NCI-H345 (cell line): ENCODE measurements at regions not wholly inside any gene's neighbourhood (a gene's known extent, or its start where the extent isn't known, plus 50 kb on each side); places are given as distances from the start of the nearest gene placed in this dataset.
"Not testable (repeated sequence)": the region's sequence is repeated elsewhere in the genome, so short reads cannot be mapped to it uniquely, and the experiment has no call there.

Source experiments
- DNase-seq: peaks from one replicate; lab custom pipeline; 2025; lab: John Stamatoyannopoulos, UW

DNA sequence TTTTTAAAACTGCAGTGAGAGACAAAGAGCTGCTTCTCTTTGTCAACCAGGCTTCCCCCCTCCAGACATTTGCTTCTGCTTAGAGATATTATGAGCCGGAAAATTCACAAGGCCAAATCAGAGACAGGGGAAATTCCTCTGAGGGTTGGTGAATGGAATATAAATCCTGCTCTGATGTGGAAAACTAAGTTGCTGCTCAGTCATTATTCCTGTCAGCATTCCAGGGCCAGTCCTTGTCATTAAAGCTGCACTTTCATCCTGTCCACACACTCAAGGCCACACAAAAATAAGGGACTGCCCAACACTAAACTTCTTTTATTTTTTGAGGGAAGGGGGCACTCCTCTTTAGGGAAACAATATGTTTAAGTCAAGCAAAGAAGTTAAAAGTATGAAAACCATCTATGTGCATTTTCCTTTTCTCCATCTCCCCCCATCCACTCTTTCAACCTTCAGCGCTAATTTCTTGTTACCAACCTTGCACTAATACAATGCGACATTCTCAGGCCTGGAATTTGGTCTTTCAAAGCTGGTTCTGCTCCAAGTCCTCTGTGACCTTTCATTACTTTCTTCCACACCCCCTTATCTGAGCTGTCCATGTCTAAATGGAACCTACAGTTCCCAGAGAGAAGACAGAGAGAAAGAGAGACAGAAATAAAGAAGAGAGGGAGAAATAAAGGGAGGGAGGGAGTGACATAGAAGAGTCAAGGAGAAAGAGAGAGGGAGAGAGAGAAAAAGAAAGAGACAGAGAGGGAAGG, 118.9 kb upstream of the S1PR3 start:
- DNase-seq, result no peak

- no peak for DNase-seq
Observed at GRCh38 chr9:88873635-88874034, 117.6 kb upstream of the S1PR3 start.

DNA sequence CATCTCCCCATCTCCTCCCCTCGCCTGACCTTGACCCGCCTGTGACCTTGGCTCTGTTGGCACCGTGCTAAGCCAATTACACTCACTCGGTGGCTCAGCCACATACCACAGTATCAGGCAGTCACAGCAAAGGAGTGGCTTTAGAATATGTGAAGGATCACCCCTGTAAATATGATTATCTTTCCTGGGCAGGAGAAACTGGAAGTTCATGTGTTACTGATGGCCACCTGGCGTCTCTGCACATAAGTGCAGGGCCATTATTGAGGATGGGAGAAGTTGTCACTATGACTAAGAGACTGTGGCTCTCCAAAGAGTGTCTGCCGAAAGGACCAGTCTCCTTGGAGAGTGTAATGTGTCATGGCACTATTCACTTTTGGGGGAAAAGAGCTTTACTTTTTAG, 116.9 kb upstream of the S1PR3 start:
- DNase-seq, result no peak

- DNase-seq, result no peak
Observed at GRCh38 chr9:88875400-88876120, 115.7 kb upstream of the S1PR3 start.

GRCh38 chr9:88880199-88880598, 111.1 kb upstream of the S1PR3 start:
- no peak for DNase-seq

DNA sequence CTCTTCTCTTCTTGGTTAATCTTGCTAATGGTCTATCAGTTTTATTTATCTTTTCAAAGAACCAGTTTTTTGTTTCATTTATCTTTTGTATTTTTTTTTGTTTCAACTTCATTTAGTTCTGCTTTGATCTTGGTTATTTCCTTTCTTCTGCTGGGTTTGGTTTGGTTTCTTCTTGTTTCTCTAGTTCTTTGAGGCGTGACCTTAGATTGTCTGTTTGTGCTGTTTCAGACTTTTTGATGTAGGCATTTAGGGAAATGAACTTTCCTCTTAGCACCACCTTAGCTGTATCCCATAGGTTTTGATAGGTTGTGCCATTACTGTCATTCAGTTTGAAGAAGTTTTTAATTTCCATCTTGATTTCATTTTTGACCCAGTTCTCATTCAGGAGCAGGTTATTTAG, 107.0 kb upstream of the S1PR3 start:
- not testable (repeated sequence) for DNase-seq

GRCh38 chr9:88886762-88887161, 104.5 kb upstream of the S1PR3 start:
- not testable (repeated sequence) for DNase-seq

GRCh38 chr9:88889386-88889785, 101.9 kb upstream of the S1PR3 start:
- no peak for DNase-seq

- DNase-seq, result no peak
Observed at GRCh38 chr9:88890546-88890945, 100.7 kb upstream of the S1PR3 start.

DNA sequence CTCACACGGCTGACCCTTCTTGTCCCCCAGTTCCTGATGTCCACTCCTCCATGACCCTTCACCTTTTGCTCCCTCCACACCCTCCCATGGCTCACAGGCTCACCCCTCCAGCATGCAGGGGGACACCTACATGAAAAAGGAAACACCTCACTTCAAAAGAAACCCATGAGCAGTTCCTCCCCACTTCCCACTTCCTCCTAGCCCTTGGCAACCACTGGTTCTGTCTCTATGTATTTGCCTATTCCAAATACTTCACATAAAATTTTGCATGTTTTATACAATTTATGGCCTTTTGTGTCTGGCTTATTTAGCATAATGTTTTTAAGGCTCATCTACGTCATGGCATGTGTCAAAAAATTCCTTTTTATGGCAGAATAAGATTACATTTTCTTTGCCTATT, 100.2 kb upstream of the S1PR3 start:
- DNase-seq, result no peak

DNA sequence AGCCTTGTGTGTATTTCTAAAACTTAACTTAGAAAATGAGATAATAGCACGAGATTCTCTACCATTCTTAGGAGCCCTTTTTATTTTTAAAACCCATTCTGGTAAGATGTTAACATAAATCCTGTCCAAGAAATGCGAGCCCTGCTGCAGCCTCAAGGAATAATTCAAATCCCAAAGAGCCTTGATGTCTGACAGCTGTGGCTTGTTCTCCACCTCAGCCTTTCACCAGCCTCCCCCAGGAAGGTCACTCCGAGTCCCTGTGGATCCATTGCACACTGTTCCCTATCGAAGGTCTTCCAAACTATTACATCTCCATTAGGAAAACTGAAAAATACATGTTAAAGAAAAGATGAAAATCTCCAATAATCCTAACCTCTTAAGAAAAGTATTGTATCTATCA, 98.5 kb upstream of the S1PR3 start:
- no peak for DNase-seq

- DNase-seq, result no peak
Observed at GRCh38 chr9:88897081-88897480, 94.2 kb upstream of the S1PR3 start.

DNA sequence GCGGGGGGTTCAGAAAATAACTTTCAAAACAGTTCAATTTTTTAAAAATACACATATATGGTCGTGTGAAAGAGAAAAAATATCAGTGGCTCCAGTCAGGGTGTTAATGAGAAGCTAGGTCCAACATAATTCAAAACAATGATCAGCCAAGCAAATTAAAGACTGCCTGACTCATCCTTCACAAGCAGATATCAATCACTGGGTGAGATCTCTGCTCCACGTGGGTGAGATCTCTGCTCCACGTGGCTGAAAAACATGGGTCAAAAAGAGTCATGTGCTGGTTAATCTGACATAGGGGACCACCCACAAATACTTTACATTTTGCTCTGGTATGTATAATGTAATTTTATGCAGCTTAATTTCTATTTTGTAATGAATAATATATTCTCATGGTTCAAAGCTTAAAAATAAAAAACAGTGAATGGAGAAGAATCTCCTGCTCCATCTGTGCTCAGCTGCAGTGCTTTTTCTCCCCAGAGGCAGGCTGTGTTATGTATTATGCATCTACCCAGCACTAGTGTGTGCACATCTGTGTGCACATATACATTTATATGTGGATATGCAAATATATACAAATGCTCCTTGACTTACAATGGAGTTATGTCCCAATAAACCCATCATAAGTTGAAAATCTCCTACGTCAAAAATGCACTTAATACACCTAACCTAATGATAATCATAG, 93.1 kb upstream of the S1PR3 start:
- DNase-seq, result no peak

DNA sequence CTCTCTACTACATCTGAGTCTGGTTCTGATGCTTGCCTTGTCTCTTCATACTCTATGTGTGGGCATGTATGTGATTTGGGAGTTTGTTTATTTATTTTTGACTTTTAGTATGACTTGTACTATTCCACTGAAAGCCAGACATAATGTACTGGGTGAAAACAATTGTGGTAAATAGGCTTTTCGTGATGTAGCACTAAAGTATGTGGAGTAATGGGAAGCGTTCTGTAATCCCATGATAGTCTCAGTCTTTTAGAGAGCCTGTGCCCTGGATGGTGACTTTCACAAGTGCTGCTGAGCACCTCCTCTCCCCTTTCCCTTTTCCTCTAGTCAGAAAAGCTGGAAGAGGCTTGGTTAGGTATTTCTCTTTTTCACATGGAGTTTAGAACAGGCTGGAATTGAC, 85.8 kb upstream of the S1PR3 start:
- DNase-seq, result no peak

DNA sequence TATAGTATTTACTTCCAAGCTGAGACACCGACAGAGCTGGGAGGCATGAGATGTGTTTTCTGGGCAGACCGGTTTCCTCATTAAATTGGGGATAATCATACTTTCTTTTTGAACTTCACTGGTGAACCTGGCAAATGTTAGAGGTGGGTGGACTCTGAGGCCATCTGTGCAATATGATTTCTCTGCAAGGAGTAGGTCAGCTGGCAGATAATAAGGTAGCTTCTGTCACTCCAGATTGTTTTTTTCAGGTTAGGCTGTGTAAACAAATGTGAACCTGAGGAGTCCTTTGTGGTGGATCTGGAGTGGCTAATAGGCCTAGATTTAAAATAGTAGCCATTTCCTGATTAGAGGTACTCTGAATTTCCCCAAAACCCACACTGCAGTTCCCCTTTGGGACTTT, 75.4 kb upstream of the S1PR3 start:
- DNase-seq, result no peak

DNA sequence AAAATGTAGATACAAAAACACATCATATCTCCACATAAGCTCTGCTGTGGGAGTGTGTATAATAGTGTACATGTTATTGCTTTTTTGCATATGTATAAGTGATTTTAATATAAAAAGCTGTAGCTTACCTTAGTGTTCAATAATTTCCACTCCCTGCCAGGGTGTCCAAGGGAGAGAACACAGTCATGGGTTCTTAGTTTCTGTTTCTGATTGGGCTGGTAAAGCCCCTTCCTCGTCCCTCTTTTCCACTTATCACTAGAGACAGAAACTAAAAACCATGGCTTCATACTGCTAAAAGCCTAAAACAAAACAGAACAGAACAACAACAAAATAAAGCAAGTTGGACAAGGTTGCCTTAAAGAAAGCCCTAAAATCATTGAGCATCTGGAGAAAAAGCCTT, 74.4 kb upstream of the S1PR3 start:
- no peak for DNase-seq

GRCh38 chr9:88917375-88917774, 73.9 kb upstream of the S1PR3 start:
- DNase-seq, result no peak

- DNase-seq, result not testable (repeated sequence)
Observed at GRCh38 chr9:88918537-88918936, 72.7 kb upstream of the S1PR3 start.

DNA sequence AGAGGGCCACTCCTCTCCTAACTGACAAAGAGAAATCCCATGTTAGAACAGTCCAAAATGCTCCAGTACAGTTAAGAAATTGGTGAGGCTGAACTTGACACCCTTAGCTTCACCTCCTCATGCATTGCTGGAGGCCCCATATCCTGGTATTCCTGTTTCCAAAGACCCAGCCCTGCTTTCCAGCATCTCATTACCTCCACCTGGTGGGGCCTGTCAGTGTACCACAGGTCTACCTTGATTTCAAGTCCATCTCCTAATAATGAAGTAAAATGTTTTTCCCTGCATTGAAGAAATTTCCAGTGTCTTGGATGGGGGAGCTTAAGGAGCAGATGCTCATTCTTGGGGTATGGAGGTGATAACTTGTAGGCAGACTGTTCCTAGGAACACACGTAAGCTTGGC, 70.6 kb upstream of the S1PR3 start:
- no peak for DNase-seq

- no peak for DNase-seq
Observed at GRCh38 chr9:88922091-88922490, 69.2 kb upstream of the S1PR3 start.

DNA sequence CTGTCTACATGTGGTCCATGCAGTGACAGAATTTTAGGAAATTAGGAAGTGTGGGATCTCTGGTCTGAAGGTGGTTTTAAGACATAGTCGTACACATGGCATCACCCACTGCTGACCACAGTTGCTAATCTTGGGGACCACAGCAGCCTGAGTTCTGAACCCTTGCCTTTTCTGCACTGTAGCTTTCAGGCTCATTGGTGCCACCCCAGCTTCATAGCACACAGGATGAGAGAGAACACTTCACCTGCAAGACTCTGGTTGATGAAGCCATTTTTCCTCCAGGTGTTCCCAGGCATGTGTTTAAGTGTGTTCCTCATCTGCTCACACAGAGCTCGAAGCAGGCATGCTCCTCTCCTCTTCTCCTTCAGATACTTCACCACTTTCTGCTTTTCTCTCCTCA, 68.2 kb upstream of the S1PR3 start:
- no peak for DNase-seq

GRCh38 chr9:88923653-88924288, 67.5 kb upstream of the S1PR3 start:
- no peak for DNase-seq

GRCh38 chr9:88925481-88925880, 65.8 kb upstream of the S1PR3 start:
- no peak for DNase-seq
